Smooth muscle cell (in vitro differentiated cells): ENCODE measurements at regions not wholly inside any gene's neighbourhood (a gene's known extent, or its start where the extent isn't known, plus 50 kb on each side); places are given as distances from the start of the nearest gene placed in this dataset.

Experiments used
- DNase-seq: peaks from one replicate; lab custom pipeline; 2025; ENCODE audit not compliant: unreplicated experiment; lab: John Stamatoyannopoulos, UW
- H2AFZ ChIP-seq: fragments of 200-600 bp; sonication (generic); 2 replicates; pipeline ENCODE4 v1.6.0; 2016; ENCODE audit warnings: antibody characterized with exemption, low read depth, mild to moderate bottlenecking
- H3F3A ChIP-seq: fragments of 200-600 bp; sonication (generic); 2 replicates; pipeline ENCODE4 v1.6.0; 2017; ENCODE audit warnings: antibody characterized with exemption, low read depth
- H3K27ac ChIP-seq: fragments of 200-600 bp; sonication (generic); 2 replicates; pipeline ENCODE4 v1.5.1; 2016; ENCODE audit warnings: low read depth, mild to moderate bottlenecking
- H3K27me3 ChIP-seq: fragments of 200-600 bp; sonication (generic); 2 replicates; pipeline ENCODE4 v1.6.1; 2016; ENCODE audit warnings: low read depth, mild to moderate bottlenecking
- H3K36me3 ChIP-seq: fragments of 200-600 bp; sonication (generic); 2 replicates; pipeline ENCODE4 v1.5.1; 2016; ENCODE audit warnings: low read depth
- H3K4me1 ChIP-seq: fragments of 200-600 bp; sonication (generic); 2 replicates; pipeline ENCODE4 v1.5.1; 2016; ENCODE audit warnings: low read depth
- H3K4me2 ChIP-seq: fragments of 200-600 bp; sonication (generic); 2 replicates; pipeline ENCODE4 v1.6.0; 2016; ENCODE audit warnings: mild to moderate bottlenecking
- H3K4me3 ChIP-seq: fragments of 200-600 bp; sonication (generic); 2 replicates; pipeline ENCODE4 v1.5.1; 2016; ENCODE audit warnings: mild to moderate bottlenecking
- H3K79me2 ChIP-seq: fragments of 200-600 bp; sonication (generic); 2 replicates; pipeline ENCODE4 v1.6.0; 2016; ENCODE audit warnings: low read depth, mild to moderate bottlenecking
- H3K9ac ChIP-seq: fragments of 200-600 bp; sonication (generic); 2 replicates; pipeline ENCODE4 v1.6.0; 2016; ENCODE audit warnings: low read depth
- H3K9me3 ChIP-seq: fragments of 200-600 bp; sonication (generic); replicated peaks from 2 replicates; pipeline ENCODE4 v1.5.1; 2016; ENCODE audit warnings: low read depth
- H4K20me1 ChIP-seq: fragments of 200-600 bp; sonication (generic); 2 replicates; pipeline ENCODE4 v1.6.0; 2016; ENCODE audit warnings: low read depth
- CTCF ChIP-seq: fragments of 200-600 bp; sonication (generic); IDR thresholded peaks from 2 replicates; pipeline ENCODE4 v1.5.1; 2017; ENCODE audit warnings: borderline replicate concordance, mild to moderate bottlenecking, antibody characterized with exemption; ENCODE audit not compliant: insufficient read depth, poor library complexity, severe bottlenecking
- WGBS: methylation state at CpG from one replicate; pipeline ENCODE4 v1.1.7; 2016; ENCODE audit warnings: low lambda C conversion rate; 5-methylcytosine and 5-hydroxymethylcytosine counted together

GRCh38 chr1:54465351-54465811 lies 59.2 kb upstream of the SSBP3 start:
- no peak for TF ChIP-seq CTCF
- Histone ChIP-seq H3K27me3 (no peaks in the 10 kb centered on the region), H3K36me3 (no peaks in the 10 kb centered on the region), H3K9me3 (no peaks in the 10 kb centered on the region), H4K20me1 (no peaks in the 10 kb centered on the region), H3K4me1 (peaks cover 19% of the 10 kb centered on the region), H2AFZ (peak overlapping the region; percentile 56), H3K4me3 (no peak overlapping the region), H3K27ac (no peak overlapping the region), H3F3A (no peaks in the 10 kb centered on the region), H3K79me2 (no peaks in the 10 kb centered on the region), H3K4me2 (no peak overlapping the region), H3K9ac (no peak overlapping the region)
- DNase-seq = no peak
- WGBS = 28% methylated on average over 5 of the region's 5 CpGs

- Histone ChIP-seq H3K27me3 (no peaks in the 10 kb centered on the region), H3K4me2 (no peak overlapping the region), H3K9ac (no peak overlapping the region), H3K36me3 (no peaks in the 10 kb centered on the region), H2AFZ (peak overlapping the region; percentile 4), H3K27ac (no peak overlapping the region), H3K9me3 (no peaks in the 10 kb centered on the region), H3K4me3 (no peak overlapping the region), H3F3A (no peaks in the 10 kb centered on the region), H3K79me2 (no peaks in the 10 kb centered on the region), H4K20me1 (no peaks in the 10 kb centered on the region), H3K4me1 (peaks cover 24% of the 10 kb centered on the region)
- no peak for DNase-seq
- no peak for TF ChIP-seq CTCF
- WGBS = 60% methylated on average over 9 of the region's 9 CpGs
Observed at GRCh38 chr1:54464477-54465146, 58.4 kb upstream of the SSBP3 start.

- TF ChIP-seq CTCF = no peak
- H3K79me2 ChIP-seq = no peaks in the 10 kb centered on the region
- no peaks in the 10 kb centered on the region for H3F3A ChIP-seq
- H2AFZ ChIP-seq = peak overlapping the region; percentile 4
- 84% methylated on average over 7 of the region's 7 CpGs for WGBS
- no peak for DNase-seq
- no peaks in the 10 kb centered on the region for H3K27me3 ChIP-seq
- H3K36me3 ChIP-seq = no peaks in the 10 kb centered on the region
- no peak overlapping the region for H3K4me2 ChIP-seq
- no peak overlapping the region for H3K4me3 ChIP-seq
- no peak overlapping the region for H3K9ac ChIP-seq
- H3K9me3 ChIP-seq = no peaks in the 10 kb centered on the region
- H3K27ac ChIP-seq = no peak overlapping the region
- no peaks in the 10 kb centered on the region for H4K20me1 ChIP-seq
- H3K4me1 ChIP-seq = peaks cover 25% of the 10 kb centered on the region
Observed at GRCh38 chr1:54464031-54464476, 57.9 kb upstream of the SSBP3 start.
